SW480 (cell line): ENCODE measurements at regions not wholly inside any gene's neighbourhood (a gene's known extent, or its start where the extent isn't known, plus 50 kb on each side); places are given as distances from the start of the nearest gene placed in this dataset.
"Not testable (repeated sequence)": the region's sequence is repeated elsewhere in the genome, so short reads cannot be mapped to it uniquely, and the experiment has no call there.

Experiments
- DNase-seq: peaks from one replicate; pipeline ENCODE4 v3.0.0-alpha.2; 2016; ENCODE audit warnings: low spot score

DNA sequence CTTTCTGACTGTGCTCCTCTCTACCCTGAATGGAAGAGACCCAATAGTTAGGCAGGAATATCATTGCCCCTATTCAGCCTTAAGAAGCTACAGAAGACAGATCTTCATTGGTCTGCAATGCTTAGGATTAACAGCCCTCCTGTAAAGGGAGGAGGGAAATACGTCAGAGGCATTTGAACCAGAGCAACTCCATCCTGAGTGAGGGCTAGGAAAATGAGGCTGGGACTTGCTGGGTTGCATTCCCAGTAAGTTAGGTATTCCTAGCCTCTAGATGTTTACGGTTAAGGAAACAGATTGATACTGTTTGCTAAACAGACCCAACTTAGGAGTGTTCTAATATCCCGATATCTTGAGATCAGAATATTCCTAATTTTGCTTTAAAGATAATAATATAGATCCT is 63.5 kb downstream of the PCDH18 start:
- DNase-seq = no peak

DNA sequence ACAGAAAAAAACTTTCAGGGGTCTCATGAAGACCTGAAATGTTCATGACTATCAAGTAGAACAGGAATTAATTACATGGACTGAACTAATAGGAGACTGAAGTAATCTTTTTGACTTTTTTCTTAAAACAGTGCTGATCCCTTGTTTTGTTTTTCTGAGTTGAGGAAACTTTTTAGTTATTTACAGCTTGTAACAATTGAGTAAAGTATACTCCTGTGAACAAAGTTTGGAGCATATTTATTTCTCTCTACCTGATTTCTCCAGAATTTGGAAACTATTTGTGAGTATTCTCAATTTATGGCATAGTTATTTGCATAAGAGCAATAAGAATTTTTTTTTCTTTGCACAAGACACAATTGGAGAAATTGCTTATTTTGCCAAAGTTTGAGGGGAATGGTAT is 64.8 kb downstream of the PCDH18 start:
- DNase-seq = no peak

DNA sequence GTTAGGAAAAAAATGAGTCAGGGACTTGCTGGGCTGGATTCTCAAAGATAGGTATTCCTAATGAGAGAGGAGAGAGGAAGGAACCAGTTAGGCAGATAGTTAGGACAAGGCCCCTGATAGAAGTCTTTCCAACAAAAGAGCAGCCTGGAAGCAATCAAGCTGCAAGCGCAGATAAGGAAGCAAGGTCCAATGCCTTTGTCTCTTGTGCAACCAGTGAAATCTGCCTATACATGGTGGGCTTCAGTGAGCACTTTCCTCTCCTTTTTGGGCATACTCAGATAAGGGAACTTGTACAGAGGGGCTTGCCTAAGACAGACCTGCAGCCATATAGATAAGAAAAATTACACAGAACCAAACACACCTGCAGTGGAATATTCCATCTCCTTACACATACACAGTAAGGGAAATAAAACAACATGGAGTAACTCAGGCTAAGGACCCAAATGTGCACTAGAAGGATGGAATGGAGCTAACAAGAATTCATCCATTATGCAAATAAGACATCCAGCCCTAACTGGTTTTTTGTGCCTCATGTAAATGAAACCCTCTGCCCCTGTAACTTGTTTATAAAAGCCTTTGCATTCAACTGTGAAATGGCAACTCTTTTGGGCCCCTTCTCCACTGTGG is 68.8 kb downstream of the PCDH18 start:
- no peak for DNase-seq

DNA sequence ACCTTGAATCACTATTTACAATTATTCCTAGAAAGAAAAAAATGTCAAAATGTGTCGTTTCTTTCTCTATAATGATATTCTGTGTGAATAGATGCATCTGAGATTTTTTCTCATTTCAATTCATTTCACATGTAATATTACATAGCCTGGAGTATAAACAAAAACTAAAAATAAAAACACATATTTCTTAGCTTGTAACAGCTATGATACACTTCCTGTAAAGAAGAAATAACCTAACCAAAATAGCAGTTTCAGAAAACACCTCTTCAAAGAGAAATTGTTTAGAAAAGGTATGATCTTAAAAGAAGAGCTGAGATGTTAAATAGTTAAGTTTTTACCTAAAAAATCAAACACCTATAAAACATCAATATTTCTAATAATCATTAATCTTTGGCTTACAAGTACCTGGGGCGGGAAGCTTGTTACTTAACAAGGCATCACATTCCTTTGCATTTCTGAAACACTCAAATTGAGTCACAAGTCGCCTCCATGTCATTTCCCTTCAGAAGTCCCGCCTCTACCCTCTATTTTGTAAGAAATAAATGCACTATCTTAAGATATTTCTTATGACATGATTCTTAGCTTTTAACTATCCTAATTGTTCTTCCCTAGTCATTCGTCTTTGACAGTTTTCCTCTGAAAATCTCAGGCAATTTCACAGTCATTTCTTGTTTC is 76.5 kb downstream of the PCDH18 start:
- DNase-seq = no peak

DNA sequence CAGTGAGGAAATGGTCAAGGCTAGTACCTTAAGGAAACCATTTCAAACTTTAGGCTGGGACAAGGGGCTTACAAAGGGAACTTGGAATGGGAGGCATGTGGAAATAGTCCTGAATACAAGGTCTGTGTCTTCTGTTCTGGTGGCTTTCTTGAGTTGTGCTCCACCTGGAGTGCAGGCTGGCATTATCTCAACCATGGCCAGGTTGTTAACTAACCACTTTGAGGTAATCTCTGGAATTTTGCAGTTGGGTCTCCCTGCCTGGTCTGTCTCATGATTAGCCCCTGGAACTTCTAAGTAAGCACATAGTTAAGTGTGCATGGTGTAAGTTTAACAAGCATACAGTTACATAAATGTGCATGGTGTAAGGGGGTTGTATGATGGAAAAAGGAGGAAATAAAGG is 77.5 kb downstream of the PCDH18 start:
- DNase-seq = no peak

DNA sequence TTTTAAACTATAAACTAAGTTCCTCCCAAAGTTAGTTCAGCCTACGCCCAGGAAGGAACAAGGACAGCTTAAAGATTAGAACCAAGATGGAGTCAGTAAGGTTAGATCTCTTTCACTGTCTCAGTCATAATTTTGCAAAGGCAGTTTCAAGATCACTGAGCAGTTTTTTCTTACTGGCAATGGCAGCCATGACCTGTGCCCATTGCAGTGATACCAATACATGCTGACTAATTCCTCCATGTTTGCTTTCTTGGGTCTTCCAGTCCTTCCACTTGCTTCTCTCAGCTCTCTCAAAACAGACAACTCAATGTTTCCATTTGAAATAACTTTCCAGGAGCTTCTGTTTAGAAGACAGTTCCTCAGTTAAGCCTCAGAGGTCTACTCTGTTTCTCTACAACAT is 79.5 kb downstream of the PCDH18 start:
- DNase-seq = no peak

DNA sequence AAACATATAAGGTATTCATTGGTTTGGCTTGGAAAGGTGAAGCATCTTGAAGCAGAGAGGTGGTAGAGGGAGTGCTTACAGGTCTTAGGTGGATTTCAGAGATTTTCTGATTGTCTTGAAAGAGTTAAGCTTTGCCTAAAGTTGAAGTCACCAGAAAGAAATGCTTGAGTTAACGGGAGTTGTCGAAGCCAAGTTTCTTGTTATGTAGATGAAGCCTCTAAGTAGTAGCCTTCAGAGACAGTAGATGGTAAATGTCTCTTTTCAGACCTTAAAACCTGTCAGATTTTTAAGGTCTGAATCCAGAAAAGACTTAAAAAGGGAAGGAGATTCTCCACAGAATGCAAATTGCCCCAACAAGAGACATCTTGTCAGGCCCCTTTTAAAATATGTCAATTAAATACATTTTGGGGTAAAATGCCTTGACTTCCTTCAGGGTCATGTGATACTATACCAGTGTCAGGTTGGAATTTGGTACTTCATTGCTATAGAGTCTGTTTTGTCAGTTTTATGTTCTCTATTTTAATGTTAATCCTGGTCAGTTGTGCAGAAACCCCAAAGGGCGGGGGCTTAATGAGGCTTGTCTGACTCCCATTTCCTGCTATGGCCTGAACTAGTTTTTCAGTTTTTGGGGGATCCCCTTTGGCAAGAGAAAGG is 81.0 kb downstream of the PCDH18 start:
- no peak for DNase-seq

DNA sequence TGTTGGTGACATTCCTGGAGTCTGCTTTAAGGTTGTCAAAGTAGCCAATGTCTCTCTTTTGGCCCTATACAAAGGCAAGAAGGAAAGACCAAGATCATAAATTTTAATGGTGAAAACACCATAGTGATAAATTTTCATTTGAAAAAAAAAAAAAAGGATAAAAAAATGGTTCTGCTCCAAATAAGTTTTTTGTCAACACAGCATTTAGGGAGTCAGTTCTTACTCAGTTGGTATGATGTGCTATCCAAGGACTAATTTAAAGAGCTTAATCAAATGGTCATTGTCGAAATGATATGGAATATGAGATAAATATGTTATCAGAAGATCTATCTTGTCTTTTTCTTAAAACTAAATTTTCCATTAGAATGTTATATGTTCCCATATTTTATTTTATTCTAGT is 83.9 kb downstream of the PCDH18 start:
- DNase-seq = no peak

DNA sequence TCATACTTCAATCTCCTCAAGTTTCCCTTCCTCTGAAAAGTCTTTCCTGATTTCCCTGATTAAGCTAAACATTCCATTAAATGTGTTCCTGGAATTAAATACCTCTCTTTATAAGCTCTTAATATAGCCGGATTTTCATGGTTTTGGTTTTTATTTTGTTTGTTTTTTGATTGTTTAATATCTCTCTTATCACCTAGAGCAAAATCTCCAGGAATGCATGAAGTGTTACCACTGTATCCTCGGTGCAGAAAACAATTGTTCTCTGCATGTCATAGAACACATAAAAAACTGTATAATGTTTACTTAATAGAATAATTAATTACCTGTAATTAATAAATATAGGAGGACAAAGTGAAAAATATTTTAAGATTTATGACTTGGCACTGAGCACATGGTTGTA is 86.2 kb downstream of the PCDH18 start:
- DNase-seq = no peak

DNA sequence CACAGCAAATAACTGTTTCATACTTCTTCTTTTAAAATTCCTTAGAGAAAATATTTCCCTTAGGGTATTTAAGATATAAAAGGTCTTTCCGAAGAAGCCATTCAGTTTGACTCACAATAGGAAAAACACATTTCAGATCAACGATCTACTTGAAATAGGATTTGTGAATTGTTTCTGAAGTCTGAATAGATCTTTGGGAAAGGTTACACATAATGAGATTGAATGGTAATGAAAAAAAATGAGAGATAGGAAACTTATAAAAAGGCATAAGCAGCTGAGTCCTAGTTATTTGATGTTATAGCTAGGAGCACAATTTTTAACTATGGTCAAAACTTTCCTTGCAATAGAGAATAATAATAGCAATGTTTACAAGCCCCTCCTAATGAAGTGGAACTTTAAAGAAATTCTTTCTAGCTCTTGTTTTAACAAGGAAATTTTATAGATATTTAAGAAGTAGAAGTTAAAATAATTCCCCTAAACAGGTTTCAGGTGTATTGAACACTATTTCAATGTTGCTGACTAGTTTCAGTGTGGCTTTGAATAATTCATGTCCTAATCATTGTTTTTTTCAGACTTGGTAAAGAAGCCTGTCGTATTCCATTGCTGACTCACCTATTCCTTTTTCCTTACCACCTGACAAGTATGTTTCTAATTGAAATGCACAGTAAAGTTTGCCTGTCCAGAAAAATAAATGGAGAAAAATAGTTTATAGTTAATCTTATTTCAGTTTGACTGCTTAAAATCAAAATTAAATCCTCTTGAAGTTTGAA is 89.1 kb downstream of the PCDH18 start:
- no peak for DNase-seq

DNA sequence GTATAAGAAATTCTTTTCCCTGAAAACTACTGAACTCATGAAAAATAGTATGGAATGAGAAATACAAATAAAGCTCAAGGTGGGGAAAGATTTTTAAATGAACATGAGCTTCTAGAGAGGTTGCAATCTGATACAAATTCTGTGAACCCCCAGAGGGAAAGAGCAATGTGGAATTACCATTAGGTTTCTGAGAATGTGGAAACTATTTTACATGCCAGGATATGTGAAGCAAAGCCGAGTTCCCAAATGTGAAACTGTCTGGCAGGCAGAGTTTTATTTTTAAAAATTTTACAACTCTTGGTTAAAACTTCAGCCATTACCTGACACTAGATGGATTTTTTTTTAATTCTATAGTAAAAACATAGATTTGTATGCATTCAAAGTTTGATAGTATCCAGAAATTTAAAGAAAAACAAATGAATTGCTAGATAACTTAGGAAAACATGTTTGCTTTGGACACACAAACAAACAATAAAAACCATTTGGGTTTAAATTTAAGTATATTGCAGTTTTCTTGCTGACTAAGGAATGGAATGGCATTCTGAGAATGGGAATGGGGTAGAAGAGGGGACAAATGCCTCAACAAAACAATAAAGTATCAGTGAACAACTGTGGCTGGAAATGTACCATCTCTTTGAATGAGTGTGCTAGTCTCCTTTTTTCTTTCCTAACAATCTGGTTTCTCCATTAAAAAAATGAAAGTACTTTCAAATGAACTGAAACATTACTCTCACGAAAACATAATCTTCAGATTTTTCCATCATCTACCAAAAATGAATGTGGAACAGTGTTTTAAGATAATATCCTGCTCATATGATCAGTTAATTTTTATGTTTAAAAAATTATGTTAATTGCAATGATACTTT is 99.6 kb downstream of the PCDH18 start:
- no peak for DNase-seq

DNA sequence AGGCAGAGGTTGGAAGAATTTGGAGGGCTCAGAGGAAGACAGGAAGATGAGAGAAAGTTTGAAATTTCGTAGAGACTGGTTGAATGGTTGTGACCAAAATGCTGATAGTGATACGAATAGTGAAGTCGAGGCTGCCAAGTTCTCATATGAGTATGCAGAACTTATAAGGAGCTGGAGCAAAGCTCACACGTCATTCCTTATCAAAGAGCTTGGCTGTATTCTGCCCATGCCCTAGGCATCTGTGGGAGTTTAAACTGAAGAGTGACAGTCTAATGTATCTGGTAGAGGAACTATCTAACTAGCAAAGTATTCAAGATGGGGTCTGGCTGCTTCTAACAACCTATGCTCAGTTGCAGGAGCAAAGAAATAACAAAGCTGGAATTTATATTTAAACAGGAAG is 102.1 kb downstream of the PCDH18 start:
- DNase-seq = no peak

DNA sequence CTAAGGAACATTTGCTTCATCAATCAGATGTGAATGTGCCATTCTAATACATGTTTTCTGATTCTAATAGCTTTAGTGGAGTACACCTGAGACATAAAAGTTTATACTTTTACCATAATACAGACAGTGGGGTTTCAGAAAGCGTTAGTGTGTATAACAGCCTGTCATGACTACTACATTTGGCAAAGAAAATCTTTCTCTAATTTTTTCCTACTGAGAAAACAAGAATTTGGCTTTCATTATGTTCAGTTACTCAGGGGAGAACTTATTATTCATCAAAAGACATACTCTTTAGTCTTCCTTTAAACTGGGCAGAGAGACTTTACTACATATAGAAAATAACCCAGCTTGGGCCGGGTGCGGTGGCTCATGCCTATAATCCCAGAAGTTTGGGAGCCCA is 104.9 kb downstream of the PCDH18 start:
- no peak for DNase-seq

DNA sequence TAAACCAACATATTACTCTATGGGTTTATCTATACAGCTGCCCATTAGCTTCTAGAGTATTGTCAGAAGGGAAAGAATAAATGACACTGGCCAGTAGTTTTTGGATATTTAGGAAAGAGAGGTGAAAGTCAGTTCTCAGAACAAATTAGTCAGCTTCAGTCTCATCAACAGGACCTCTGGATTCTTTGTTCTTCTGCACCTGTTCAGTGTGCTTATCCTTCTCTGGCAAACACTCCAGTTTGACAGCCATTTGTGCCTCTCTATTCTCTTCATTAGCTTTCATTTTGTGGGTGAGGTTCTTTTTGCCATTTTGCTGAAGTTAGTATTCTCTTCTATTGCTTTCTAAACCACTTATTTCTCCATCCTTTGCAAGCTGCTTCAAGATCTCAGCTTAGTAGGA is 107.0 kb downstream of the PCDH18 start:
- DNase-seq = no peak

DNA sequence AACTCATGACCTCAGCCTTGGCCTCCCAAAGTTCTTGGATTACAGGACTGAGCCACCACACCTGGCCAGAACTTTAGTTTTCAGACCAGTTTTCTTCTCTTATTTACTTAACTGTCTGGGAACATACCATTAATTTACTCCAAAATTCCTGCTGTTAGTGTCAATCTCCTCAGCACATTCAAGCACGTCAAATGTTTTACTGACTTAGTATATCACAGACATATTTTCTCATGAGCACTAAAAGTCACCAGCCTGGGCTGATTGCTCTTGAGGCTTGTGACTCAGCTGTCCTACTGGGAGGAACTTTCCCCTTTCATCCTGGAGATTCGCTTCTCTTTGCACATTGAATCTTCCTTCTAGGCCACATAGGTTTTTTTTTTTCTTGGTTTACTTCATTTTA is 109.6 kb downstream of the PCDH18 start:
- DNase-seq = no peak

DNA sequence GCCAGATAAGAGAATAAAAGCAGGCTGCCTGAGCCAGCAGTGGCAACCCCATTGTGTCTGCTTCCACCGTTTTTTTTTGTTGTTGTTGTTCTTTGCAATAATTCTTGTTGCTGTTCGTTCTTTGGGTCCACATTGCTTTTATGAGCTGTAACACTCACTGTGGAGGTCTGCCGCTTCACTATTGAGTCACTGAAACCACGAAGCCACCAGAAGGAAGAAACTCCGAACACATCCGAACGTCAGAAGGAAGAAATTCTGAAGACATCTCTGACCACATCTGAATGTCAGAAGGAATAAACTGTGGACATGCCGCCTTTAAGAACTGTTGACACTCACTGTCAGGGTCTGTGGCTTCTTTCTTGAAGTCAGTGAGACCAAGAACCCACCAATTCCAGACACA is 110.5 kb downstream of the PCDH18 start:
- DNase-seq = no peak

DNA sequence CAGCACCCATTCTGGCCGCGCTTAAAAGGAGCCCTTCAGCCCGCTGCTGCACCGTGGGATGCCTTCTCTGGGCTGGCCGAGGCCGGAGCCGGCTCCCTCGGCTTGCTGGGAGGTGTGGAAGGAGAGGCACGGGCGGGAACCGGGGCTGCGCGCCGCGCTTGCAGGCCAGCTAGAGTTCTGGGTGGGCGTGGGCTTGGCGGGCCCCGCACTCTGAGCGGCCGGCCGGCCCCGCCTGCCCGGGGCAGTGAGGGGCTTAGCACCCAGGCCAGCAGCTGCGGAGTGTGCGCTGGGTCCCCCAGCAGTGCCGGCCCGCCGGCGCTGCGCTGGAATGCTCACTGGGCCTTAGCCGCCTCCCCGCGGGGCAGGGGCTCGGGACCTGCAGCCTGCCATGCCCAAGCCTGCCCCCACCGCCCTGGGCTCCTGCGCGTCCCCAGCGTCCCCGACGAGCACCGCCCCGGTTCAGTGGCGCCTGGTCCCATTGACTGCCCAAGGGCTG is 111.3 kb downstream of the PCDH18 start:
- no peak for DNase-seq

DNA sequence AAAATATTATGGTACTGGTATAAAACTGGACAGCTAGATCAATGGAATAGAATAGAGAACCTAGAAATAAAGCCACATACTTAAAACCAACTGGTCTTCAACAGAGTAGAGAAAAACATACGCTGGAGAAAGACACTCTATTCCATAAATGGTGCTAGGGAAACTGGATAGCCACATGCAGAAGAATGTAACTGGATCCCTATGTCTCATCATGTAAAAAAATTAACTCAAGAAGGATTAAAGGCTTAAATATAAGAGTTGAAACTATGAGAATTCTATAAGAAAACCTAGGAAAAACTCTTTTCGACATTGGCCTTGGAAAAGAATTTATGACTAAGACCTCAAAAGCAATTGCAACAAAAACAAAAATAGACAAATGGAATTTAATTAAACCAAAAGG is 114.6 kb downstream of the PCDH18 start:
- DNase-seq = no peak

DNA sequence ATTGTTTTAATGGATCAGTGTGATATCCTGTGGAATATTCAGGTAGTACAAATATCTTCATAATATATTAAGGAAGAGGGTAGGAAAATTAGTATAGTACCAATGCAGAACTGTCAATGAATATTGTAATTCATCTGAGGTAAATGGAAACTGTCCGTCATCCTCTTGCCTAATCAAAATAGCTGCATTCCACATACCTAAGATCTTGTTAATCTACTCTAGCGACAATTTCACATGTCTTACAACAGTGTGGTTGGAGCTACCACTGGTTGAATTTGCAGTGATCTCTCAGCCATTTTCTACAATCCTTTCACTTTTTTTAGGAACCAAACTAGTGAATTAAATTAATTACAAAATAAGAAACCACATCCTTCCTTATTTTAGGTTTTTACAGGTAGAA is 117.5 kb downstream of the PCDH18 start:
- DNase-seq = no peak

DNA sequence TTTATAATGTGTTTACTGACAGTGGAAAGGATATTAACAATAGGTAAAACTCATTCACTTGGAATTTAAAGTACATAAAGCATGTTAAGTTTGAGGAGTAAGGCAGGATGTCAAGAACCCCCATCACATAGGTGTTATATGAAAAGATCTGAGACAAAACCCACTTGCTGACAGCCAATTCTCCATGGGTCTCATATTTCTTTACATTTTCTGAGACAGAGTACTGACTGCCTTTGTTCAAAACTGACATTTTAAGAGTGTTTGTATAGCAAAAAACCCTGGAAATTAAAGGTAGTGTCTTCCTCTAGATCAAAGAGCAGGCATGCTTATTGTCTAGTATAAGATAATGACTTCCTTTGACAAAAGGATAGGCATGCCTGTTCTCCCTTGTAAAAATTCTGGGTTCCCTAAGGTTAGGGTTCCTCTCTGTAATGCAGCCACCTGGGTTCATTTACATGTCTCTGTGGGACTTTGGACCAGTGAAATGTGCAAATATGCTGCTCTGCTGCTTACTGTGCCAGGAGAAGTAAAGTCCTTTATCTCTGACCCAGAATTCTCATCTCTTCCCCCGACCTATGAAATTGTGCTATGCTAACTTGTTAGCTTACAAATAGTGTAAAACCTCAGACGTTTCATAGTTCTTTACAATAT is 123.6 kb downstream of the PCDH18 start:
- DNase-seq = no peak

DNA sequence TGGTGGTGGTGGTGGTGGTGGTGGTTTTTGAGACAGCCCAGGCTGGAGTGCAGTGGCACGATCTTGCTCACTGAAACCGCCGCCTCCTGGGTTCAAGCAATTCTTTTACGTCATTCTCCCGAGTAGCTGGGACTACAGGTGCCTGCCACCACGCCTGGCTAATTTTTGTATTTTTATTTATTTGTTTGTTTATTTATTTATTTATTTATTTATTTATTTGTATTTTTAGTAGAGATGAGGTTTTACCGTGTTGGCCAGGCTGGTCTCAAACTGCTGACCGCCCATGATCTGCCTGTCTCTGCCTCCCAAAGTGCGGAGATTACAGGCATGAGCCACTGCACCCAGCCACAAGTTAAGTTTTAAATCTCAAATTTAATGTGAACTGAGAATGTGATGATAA is 126.5 kb downstream of the PCDH18 start:
- DNase-seq = not testable (repeated sequence)
